ENCODE measurements at regions not wholly inside any gene's neighbourhood (a gene's known extent, or its start where the extent isn't known, plus 50 kb on each side); places are given as distances from the start of the nearest gene placed in this dataset.

GRCh38 chr3:113091417-113091816, 100.6 kb downstream of the GTPBP8 start (continued):
- TF ChIP-seq ZBTB33 (IDR thresholded peaks at IDR 0.05; ENCODE audit: extremely low read depth, insufficient replicate concordance, low read length): no peak
- TF ChIP-seq SIN3A (IDR thresholded peaks at IDR 0.05; ENCODE audit: low read depth): no peak
- no peak for TF ChIP-seq ELF1 (IDR thresholded peaks at IDR 0.05; ENCODE audit: borderline replicate concordance, low read depth)
- TF ChIP-seq RAD21 (IDR thresholded peaks at IDR 0.05; ENCODE audit: low read depth): no peak

DNA sequence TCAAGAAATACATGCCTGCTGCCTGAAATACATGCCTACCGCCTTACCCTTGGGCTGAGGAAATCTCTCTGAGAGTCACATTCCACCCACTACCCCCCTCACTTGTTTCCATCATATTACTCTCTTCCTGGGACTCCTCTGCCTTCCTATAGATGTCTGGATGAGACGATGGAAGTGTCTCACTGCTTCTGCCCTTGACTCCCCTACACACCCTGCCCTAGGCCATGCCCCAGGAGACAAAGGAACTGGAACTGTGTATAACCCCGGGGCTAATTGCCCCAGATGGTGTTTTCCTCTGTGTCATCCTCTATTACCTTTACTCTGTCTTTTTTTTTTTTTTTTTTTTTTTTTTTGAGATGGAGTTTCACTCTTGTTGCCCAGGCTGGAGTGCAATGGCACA, 102.0 kb downstream of the GTPBP8 start:
- no peaks in the 10 kb centered on the region for H3K79me2 ChIP-seq (ENCODE audit: insufficient read depth, low read length)
- ATAC-seq (no peak), DNase-seq (ENCODE audit: low read depth, low spot score) (no peak)
- H2AFZ ChIP-seq (ENCODE audit: low read depth, low read length, poor library complexity, severe bottlenecking): no peak overlapping the region
- no TSS peak for BruUV-seq (replicated peaks)
- TF ChIP-seq ZFX (IDR thresholded peaks at IDR 0.05): no peak
- no peak for TF ChIP-seq CBX3 (IDR thresholded peaks at IDR 0.05; ENCODE audit: low read depth)
- no peak for TF ChIP-seq EGR1 (IDR thresholded peaks at IDR 0.05; ENCODE audit: low read depth)
- no peak for TF ChIP-seq CEBPB (IDR thresholded peaks at IDR 0.05; ENCODE audit: low read depth)
- no peak for TF ChIP-seq ELF1 (IDR thresholded peaks at IDR 0.05; ENCODE audit: borderline replicate concordance, low read depth)
- no peak for TF ChIP-seq EZH2 (IDR thresholded peaks at IDR 0.05)
- no peak for TF ChIP-seq YY1 (IDR thresholded peaks at IDR 0.05; ENCODE audit: extremely low read depth, insufficient replicate concordance, low read depth, low read length)
- TF ChIP-seq POLR2A (IDR thresholded peaks at IDR 0.05; ENCODE audit: borderline replicate concordance, extremely low read depth, insufficient read depth, insufficient read length): no peak
- TF ChIP-seq FOSL1 (IDR thresholded peaks at IDR 0.05; ENCODE audit: low read depth): no peak
- TF ChIP-seq, protein P1, sequence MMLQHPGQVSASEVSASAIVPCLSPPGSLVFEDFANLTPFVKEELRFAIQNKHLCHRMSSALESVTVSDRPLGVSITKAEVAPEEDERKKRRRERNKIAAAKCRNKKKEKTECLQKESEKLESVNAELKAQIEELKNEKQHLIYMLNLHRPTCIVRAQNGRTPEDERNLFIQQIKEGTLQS (IDR thresholded peaks at IDR 0.05): no peak
- TF ChIP-seq SRF (IDR thresholded peaks at IDR 0.05; ENCODE audit: low read depth): no peak
- TF ChIP-seq, protein P2, sequence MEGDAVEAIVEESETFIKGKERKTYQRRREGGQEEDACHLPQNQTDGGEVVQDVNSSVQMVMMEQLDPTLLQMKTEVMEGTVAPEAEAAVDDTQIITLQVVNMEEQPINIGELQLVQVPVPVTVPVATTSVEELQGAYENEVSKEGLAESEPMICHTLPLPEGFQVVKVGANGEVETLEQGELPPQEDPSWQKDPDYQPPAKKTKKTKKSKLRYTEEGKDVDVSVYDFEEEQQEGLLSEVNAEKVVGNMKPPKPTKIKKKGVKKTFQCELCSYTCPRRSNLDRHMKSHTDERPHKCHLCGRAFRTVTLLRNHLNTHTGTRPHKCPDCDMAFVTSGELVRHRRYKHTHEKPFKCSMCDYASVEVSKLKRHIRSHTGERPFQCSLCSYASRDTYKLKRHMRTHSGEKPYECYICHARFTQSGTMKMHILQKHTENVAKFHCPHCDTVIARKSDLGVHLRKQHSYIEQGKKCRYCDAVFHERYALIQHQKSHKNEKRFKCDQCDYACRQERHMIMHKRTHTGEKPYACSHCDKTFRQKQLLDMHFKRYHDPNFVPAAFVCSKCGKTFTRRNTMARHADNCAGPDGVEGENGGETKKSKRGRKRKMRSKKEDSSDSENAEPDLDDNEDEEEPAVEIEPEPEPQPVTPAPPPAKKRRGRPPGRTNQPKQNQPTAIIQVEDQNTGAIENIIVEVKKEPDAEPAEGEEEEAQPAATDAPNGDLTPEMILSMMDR (IDR thresholded peaks at IDR 0.05 in 2 of 3, conservative IDR thresholded peaks at IDR 0.05 in 1 of 3; ENCODE audit: borderline replicate concordance in 1 of 3, insufficient read depth in 1 of 3, low read depth in 2 of 3, low read length in 2 of 3): no peak
- TF ChIP-seq ZBTB33 (IDR thresholded peaks at IDR 0.05; ENCODE audit: extremely low read depth, insufficient replicate concordance, low read length): no peak
- TF ChIP-seq TCF7L2 (IDR thresholded peaks at IDR 0.05; ENCODE audit: borderline replicate concordance, extremely low read depth, insufficient read depth, insufficient read length): no peak
- no peak for TF ChIP-seq ZNF274 (IDR thresholded peaks at IDR 0.05; ENCODE audit: low read depth, low read length)
- TF ChIP-seq RAD21 (IDR thresholded peaks at IDR 0.05; ENCODE audit: low read depth): no peak
- no peak for TF ChIP-seq JUND (IDR thresholded peaks at IDR 0.05)
- no peak for TF ChIP-seq SIN3A (IDR thresholded peaks at IDR 0.05; ENCODE audit: low read depth)
- TF ChIP-seq SP1 (IDR thresholded peaks at IDR 0.05; ENCODE audit: low read depth): no peak
- TF ChIP-seq POLR2AphosphoS5 (IDR thresholded peaks at IDR 0.05; ENCODE audit: low read depth, low read length): no peak
- no peaks in the 10 kb centered on the region for H3K36me3 ChIP-seq (ENCODE audit: control insufficient read depth in 1 of 2, insufficient read depth in 2 of 2, low read length in 2 of 2)
- H3K27me3 ChIP-seq (ENCODE audit: insufficient read depth, low read length): no peaks in the 10 kb centered on the region; the same call in 1 of the 2 replicates
- no peak overlapping the region for H3K9ac ChIP-seq (ENCODE audit: low read length)
- intact Hi-C loops (cut with micrococcal nuclease): no loop called here
- POLR2A ChIA-PET: no interaction called here
- peaks cover 5% of the 10 kb centered on the region in 2 experiments for H3K4me1 ChIP-seq (ENCODE audit: control insufficient read depth in 1 of 2, insufficient read depth in 2 of 2, low read length in 2 of 2)
- H3K4me3 ChIP-seq (replicated peaks in 1 of 2; ENCODE audit: low read depth in 1 of 2, low read length in 2 of 2): no peak overlapping the region
- CTCF ChIA-PET: no interaction called here
- no peaks in the 10 kb centered on the region for H3K9me3 ChIP-seq (ENCODE audit: control insufficient read depth in 1 of 2, insufficient read depth in 1 of 2, low read depth in 1 of 2, low read length in 2 of 2)
- no peak overlapping the region for H3K4me2 ChIP-seq (ENCODE audit: low read length)
- no peak overlapping the region for H3K27ac ChIP-seq (ENCODE audit: low read depth, low read length)
- no peaks in the 10 kb centered on the region for H3K9me2 ChIP-seq (ENCODE audit: insufficient read depth)
- H4K20me1 ChIP-seq (ENCODE audit: insufficient read depth): no peaks in the 10 kb centered on the region
- RAD21 ChIA-PET (ENCODE audit: low non-redundant PET in 1 of 2, low total read pairs in 2 of 2, uncharacterized antibody in 2 of 2, unreplicated experiment in 2 of 2): no interaction called here
